Stimulated activated naive CD4-positive, alpha-beta T cell (primary cell): ENCODE measurements at regions not wholly inside any gene's neighbourhood (a gene's known extent, or its start where the extent isn't known, plus 50 kb on each side); places are given as distances from the start of the nearest gene placed in this dataset.
"Not testable (repeated sequence)": the region's sequence is repeated elsewhere in the genome, so short reads cannot be mapped to it uniquely, and the experiment has no call there.

ENCODE experiments used
- DNase-seq, 6 experiments: peaks; one replicate each; lab custom pipeline; 2025; lab: John Stamatoyannopoulos, UW

GRCh38 chr5:156053056-156053455 is 273.9 kb upstream of the SGCD start:
- DNase-seq, result no peak

DNA sequence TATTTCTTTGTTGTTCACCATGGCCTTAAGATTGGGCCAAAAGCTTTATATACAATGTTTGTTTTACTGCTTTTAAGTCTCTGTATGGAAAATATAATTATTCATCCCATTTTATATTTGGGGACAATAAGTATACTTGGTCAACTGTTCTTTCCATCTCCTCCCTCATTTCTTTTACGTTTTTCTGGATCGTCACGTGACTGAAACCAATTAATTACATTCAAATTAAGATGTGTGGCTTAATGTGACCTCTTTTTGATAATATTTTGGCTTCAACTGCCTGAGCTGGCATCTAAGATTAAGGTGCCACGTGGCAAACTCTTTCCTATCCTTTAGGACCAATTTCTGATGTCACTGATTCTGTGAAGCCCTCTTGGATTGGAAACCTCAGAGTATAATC is 250.1 kb upstream of the SGCD start:
- no peak for DNase-seq

DNA sequence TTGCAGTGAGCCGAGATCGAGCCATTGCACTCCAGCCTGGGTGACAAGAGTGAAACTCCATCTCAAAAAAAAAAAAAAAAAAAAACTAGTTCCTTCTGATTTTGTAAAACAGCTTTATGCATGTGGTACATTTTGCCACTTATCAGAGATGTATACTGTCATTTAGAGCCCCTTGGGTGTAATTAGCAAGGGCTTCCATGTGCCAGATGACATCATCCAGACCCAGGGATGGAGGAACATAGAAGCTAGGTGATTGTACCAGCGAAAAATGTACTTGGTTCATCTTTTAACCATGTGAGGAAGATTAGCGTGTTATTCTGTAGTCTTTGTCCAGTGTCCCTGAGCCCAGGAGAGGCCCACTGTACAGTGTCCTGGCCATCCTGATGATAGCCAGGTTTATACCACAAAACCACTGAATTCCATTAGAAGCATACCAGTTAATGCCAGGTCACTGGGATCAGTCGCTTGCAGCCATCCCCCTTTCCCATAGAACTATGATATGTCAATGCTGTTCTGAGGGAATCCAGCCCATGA is 239.3 kb upstream of the SGCD start:
- no peak for DNase-seq

DNA sequence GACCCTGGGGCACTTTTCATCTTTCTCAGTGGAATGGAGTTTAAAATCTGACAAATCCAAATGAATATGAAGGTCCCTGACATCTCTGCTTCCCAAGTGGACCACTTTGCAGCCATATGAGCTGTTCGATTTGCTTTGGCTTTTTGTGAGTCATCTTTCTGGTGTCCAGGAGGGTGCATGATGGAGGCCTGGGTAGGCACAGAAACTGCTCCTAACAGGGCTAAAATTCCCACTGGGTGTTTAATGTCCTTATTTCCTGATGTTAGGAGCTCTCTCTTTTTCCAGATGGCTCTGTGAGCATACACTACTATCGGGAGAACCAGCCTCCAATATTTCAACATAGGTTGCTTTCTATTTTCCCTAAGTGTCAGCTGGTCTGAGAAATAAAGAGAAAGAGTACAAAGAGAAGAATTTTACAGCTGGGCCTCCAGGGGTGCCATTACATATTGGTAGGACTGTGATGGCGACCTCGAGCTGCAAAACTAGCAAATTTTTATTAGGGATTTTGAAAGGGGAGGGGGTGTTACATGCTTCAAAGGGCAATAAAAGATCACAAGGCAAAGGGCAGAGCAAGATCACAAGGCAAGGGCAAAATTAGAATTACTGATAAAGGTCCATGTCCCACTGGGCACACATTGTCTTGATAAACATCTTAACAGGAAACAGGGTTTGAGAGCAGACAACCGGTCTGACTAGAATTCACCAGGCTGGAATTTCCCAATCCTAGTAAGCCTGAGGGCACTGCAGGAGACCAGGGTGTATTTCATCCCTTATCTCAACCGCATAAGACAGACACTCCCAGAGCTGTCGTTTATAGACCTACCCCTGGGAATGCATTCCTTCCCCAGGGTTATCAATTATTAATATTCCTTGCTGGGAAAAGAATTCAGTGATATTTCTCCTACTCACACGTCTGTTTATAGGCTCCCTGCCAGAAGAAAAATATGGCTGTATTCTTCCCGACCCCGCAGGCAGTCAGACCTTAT is 236.7 kb upstream of the SGCD start:
- DNase-seq, result not testable (repeated sequence)

- DNase-seq, result no peak
Observed at GRCh38 chr5:156093024-156093423, 233.9 kb upstream of the SGCD start.

- no peak for DNase-seq
Observed at GRCh38 chr5:156094001-156094400, 233.0 kb upstream of the SGCD start.

GRCh38 chr5:156095709-156096241 is 231.2 kb upstream of the SGCD start:
- DNase-seq, result no peak

GRCh38 chr5:156096259-156096658 is 230.7 kb upstream of the SGCD start:
- DNase-seq, result no peak

DNA sequence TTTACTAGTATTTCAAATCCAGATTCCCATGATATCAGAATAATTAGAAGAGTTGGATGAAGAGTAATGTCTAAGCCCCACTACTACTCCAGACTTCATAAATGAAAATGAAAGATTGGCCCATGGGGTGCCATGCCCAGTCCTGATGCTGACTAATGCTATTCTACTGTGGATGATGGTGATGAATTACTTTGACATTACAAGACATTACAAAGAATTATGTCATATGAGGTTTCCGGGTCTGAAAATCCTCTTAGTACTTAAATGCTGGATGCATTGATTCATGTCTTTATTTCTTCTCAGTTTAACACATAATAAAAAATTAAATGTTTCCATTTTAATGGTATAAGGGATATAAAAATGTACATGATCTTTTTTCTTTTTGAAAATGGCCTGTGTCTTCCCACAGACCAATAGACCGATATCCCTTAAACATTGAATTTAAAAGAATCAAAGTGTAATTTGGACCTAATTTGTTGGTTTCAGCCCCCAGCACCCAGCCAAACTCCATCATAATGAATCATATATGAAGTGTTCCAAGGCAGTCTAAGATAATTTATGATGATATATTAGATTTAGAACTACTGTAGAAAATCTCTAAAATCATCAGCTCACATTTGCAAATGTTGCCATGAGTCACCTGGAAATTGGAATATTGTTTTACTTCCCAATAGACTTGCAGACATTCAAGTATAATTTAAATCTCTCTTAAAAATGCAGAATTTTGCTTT is 223.6 kb upstream of the SGCD start:
- no peak for DNase-seq

DNA sequence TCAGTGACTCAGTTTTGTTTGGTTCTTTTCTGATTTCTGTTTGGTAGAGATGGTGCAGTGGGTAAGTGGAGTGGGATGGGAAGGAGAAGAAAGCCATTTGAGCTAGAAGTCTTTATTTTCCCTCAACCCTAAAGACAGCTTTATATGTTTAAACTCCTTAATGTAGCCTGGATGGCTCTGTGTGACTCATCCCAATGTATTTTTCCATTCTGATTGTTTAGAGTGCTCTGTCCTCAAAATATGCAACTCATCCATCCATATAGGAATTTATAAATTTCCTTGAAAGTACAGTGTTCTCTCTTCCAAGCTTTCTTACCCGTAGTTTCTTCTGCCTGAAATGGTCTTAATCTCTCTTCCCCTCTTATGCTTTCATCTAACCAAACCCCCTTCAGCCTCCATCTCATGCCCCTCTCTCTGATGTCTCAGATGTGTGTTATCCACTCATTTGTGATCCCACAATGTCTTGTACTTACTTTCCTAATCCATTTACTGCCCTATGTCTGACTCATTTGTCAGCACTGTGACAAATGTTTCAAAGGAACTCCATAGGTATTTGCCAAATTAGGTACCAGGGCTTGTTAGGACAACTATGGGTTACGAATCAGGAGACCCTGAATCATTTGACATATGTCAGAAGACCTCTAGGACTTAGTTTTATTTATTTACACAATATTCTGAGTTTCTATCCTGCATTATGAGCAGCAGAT is 217.5 kb upstream of the SGCD start:
- DNase-seq, result no peak

DNA sequence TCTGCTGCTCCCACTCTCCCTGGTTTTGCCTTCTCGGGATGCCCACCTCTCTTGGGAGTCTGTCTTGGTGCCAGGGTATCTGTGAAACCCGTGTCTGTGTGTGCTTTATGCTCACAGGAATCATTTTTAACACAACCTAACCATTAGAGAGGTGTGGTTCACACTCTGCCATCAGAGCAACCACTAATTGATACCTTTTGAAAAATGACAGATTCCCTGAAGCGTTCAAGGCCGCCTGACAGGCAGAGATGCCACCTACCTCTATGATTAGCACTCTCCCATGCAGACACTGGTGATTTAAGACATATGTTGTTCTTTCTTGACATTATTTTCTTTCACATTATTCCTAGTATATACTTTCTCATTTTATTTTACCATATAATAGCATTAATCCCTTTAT is 207.3 kb upstream of the SGCD start:
- DNase-seq, result no peak

- DNase-seq, result no peak
Observed at GRCh38 chr5:156120777-156121176, 206.2 kb upstream of the SGCD start.

DNA sequence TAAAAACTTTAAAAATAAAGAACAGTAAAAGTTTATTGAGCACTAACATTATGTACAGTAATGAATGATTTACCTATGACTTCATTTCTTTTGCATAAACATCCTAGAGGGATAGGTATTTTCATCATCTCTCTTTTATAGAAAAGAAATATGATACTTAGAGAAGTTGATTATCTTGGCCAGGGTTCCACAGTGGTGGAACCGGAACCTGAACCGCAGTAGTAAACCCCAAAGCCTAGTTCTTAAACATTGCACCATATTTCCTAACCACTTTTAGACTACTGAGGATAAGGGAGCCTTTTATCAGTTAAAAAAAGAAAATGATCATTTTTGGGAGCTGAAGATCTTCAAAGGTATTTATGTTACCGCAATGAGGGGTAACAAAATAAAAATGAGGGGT is 205.7 kb upstream of the SGCD start:
- DNase-seq, result no peak

DNA sequence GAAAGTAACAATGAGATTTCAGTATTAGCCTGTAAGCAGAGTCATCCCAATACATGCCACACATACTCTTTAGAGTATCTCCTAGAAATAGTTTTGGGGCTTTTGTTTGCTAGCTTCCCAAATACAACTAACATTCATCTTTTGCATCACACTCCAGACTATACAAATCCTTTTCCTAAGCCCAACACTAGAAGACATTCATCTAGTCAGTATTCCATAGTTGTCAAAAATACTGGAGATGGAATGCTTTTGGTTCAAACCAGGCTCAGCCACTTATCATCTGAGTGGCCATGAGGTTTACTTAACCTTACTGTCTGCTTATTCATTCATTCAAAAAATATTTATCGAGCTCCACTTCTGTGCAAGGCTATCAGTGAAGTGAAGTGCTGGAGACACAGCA is 205.1 kb upstream of the SGCD start:
- DNase-seq, result no peak

DNA sequence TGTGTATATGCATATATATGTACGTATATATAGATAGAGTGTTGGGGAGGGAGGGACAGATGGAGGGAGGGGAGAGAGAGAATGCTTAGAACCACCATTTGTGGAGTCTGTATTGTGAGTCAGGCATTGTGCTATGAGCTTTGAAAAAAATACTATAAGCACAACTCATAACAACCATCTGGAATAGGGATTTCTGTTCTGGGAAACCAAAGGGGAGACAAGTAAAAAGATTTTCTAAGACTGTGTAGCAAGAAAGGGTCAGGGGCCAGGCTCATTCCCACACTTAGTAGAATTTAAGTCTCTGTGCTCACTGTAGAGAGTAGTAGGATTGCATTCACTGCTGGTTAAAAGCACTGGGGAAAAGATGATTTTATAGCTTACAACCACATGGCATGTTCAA is 202.3 kb upstream of the SGCD start:
- no peak for DNase-seq

GRCh38 chr5:156125118-156125517 is 201.8 kb upstream of the SGCD start:
- DNase-seq, result no peak

DNA sequence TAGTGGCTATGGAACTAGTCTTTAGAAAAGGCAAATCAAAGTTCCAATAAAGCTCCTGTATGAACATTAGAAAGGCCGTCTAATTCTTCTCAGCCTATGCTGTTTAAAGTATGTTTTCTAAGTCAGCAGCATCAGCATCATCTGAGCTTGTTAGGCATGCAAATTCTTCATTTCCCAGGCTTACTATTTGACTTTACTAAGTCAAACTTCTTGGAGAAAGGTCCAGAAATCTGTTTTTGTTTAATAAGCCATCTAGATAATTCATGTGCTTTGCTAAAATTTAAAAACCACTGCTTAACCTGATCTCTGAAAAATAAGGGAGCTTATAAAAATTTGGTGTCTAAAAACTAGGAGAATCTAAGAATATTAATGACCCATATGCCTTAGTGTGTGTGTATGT is 200.2 kb upstream of the SGCD start:
- no peak for DNase-seq

- DNase-seq, result no peak
Observed at GRCh38 chr5:156128026-156128425, 198.9 kb upstream of the SGCD start.

- no peak for DNase-seq
Observed at GRCh38 chr5:156134216-156134615, 192.7 kb upstream of the SGCD start.

DNA sequence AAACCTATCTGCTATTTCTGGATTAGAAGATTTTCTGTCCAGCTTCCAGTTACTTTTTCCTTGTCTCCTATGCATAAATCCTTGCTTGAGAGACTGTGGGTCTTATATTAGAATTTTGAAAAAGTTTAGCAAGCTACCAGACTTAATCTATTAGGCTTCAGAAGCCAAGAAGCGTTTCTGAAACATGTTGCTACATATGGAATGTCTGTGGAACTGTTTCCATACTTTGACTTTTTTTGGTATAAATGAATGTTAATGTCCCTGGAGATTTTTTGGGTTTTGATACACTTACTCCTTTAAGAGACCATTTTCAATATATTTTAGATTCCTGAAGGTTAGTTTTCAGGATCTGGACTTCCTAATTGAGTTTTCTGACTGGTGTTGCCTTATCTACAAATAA is 191.4 kb upstream of the SGCD start:
- no peak for DNase-seq

DNA sequence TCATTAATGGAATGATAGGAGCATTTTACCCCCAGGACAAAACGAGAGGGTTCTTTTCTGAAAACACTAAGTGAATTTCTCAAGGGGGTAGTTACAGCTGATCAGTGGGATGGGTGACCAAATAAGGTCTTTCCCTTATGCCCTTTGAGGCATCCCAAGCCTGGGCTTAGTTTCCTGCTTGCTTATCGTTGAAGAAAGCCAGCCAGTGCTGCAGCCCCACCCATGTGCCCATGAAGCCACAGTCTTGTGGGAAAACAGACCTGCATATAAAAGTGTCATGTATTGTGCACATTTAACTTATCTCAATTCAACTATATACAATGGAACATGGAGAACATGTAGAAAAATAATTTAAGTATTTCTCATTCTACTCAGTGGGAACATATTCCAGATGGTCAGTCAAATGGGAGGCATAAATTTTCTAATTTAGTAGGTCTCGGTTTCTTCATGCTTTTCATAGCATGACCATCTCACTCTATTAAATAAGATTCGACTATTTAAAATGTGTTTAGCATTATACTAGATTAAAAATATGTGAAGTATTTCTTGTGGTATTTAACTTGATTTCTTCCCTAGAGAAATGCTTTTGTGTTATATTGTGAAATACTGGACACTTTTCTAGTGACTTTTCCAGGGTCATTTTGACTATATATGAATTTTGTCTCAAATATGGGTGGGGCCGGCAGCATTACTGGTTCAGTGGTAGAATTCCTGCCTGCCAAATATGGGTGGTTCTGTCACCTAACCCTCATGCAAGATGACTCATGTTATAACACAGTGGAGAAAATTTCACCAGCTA is 189.7 kb upstream of the SGCD start:
- no peak for DNase-seq
